ENCODE measurements at regions not wholly inside any gene's neighbourhood (a gene's known extent, or its start where the extent isn't known, plus 50 kb on each side); places are given as distances from the start of the nearest gene placed in this dataset.

DNA sequence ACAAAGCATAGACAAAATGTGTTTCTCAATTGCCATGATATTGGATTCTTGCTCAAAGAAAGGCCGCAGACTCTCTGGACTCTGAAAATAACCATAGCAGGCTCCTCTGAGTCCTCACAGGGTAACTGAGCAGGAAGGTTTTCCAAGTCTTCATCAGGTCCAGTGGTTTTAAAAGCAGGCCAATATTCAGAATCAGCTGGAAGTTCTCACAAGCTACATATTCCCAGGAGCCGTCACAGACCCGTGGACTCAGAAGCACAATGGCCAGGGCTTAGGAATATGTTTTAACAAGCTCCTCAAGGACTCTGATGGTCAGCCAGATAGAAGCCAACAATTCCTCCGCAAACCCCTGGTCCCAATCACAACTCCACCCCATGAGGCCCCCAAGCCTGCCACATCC lies 256.1 kb upstream of the ADAMTS9 start:
- POLR2A ChIA-PET, result no interaction called here

DNA sequence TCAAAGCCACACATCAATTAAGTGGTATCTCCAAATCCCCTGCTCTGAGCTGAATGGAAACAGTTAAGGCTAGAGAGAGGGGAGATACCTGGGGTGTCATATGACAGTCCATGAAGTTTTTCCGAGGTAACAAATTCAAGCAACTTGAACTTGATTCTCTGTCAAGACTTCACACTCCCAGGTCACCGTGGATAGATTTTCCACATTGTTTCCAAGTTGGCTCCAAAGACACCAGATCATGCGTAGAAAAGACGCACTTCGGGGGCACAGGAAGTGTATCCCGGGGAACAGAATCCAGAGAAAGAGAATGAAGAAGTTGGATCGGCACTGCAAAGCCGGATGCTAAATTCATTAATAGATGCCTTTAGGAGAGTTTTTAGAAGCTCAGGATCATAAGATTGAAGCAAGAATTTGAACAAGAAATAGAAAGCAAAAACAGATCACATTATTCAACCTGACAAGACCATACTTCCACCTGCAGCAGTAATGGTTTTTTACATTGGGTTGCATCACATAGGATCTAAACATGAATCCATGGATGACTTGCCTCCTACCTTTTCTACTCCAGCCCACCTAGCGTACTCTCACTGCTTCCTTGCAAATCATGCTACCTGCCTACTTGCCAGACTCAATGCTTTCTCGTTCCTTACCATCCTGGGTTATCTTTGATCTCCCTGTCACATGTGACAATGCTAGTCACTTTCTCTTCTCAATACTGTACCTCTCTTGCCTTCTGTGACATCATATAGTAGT lies 253.0 kb upstream of the ADAMTS9 start:
- Mint-ChIP-seq H3K9me3 (peaks cover 4% of the 10 kb centered on the region), H3K4me3 (no peak overlapping the region), H3K27me3 (no peaks in the 10 kb centered on the region), H3K36me3 (ENCODE audit: low read depth) (no peaks in the 10 kb centered on the region), H3K4me1 (no peaks in the 10 kb centered on the region), H3K27ac (no peak overlapping the region)
- ATAC-seq (ENCODE audit: low read depth) (no peak), DNase-seq (no peak)
- TF ChIP-seq CTCF (IDR thresholded peaks at IDR 0.05), result no peak
- intact Hi-C loops (cut with micrococcal nuclease), result no loop called here
- CTCF ChIA-PET, result no interaction called here
- POLR2A ChIA-PET, result no interaction called here

More for the DNA sequence above, 256.1 kb upstream of the ADAMTS9 start:
- H3K27me3 Mint-ChIP-seq, result no peaks in the 10 kb centered on the region
- no peak overlapping the region for H3K4me3 Mint-ChIP-seq
- H3K9me3 Mint-ChIP-seq, result peaks cover 8% of the 10 kb centered on the region
- H3K4me1 Mint-ChIP-seq, result no peaks in the 10 kb centered on the region
- intact Hi-C loops (cut with micrococcal nuclease), result no loop called here
- CTCF ChIA-PET, result no interaction called here
- ATAC-seq (ENCODE audit: low read depth), result no peak
- no peak overlapping the region for H3K27ac Mint-ChIP-seq
- TF ChIP-seq CTCF (IDR thresholded peaks at IDR 0.05), result no peak
- DNase-seq, result no peak
- no peaks in the 10 kb centered on the region for H3K36me3 Mint-ChIP-seq (ENCODE audit: low read depth)

DNA sequence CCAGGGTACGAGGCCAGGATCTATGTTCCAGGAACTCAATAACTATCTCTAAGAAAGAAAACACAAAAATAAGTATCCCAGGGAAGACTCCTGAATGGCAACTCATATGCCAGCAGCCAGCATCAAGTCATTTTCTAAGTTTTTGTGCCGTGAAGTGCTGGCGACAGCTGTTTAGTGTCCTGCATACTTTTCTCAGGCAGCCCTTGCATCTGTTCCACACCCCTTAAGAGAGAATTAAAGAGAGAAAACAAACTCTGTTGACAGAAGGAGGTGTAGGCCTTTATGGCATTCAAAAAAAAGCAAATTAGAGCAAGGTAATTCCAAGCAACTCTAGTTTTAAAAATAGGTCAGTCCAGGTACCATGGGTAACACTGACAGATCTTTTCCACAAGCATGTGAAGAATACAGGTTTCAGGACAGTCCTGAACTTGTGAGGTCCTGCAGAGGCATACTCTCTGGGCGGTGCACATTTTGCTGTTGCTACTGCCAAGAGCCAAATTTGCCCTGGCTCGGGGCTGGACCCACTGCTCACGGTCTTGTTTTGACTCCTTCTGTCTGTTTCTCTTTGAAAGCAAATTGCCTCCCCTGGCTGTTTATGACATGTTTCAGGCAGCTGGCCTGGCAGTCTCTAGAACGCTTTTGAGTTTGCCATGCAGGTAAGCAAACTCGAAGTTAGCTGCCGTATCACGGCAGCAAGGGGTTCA lies 252.1 kb upstream of the ADAMTS9 start:
- POLR2A ChIA-PET, result no interaction called here
- ATAC-seq (ENCODE audit: low read depth) (no peak), DNase-seq (no peak)
- no peaks in the 10 kb centered on the region for H3K4me1 Mint-ChIP-seq
- H3K4me3 Mint-ChIP-seq, result no peak overlapping the region
- H3K27me3 Mint-ChIP-seq, result no peaks in the 10 kb centered on the region
- H3K27ac Mint-ChIP-seq, result no peak overlapping the region
- CTCF ChIA-PET, result no interaction called here
- intact Hi-C loops (cut with micrococcal nuclease), result no loop called here
- TF ChIP-seq CTCF (IDR thresholded peaks at IDR 0.05), result no peak
- peaks cover 4% of the 10 kb centered on the region for H3K9me3 Mint-ChIP-seq
- H3K36me3 Mint-ChIP-seq (ENCODE audit: low read depth), result no peaks in the 10 kb centered on the region

GRCh38 chr3:64939309-64939708 lies 251.5 kb upstream of the ADAMTS9 start:
- Mint-ChIP-seq H3K27ac (no peak overlapping the region), H3K4me3 (no peak overlapping the region), H3K36me3 (ENCODE audit: low read depth) (no peaks in the 10 kb centered on the region), H3K4me1 (no peaks in the 10 kb centered on the region), H3K9me3 (peaks cover 4% of the 10 kb centered on the region), H3K27me3 (no peaks in the 10 kb centered on the region)
- ChIA-PET CTCF (no interaction called here), POLR2A (no interaction called here)
- intact Hi-C loops (cut with micrococcal nuclease), result no loop called here
- no peak for TF ChIP-seq CTCF (IDR thresholded peaks at IDR 0.05)
- ATAC-seq (ENCODE audit: low read depth), result no peak
- DNase-seq, result no peak

GRCh38 chr3:64936556-64936955 lies 248.8 kb upstream of the ADAMTS9 start:
- TF ChIP-seq CTCF (IDR thresholded peaks at IDR 0.05), result no peak
- Mint-ChIP-seq H3K36me3 (ENCODE audit: low read depth) (no peaks in the 10 kb centered on the region), H3K4me3 (no peak overlapping the region), H3K4me1 (no peaks in the 10 kb centered on the region), H3K27me3 (no peaks in the 10 kb centered on the region), H3K27ac (no peak overlapping the region), H3K9me3 (peaks cover 14% of the 10 kb centered on the region)
- ATAC-seq (ENCODE audit: low read depth), result no peak
- no peak for DNase-seq
- intact Hi-C loops (cut with micrococcal nuclease), result no loop called here
- ChIA-PET CTCF (no interaction called here), POLR2A (no interaction called here)
